H1 (cell line): ENCODE measurements at regions not wholly inside any gene's neighbourhood (a gene's known extent, or its start where the extent isn't known, plus 50 kb on each side); places are given as distances from the start of the nearest gene placed in this dataset.

Source experiments
- CTCF ChIA-PET: fragments of 300-600 bp; sonication (Branson Sonifier 250); formaldehyde crosslinking; loops from one replicate; lab custom pipeline; 2021; ENCODE audit not compliant: partially characterized antibody; lab: Charles Lee
- POLR2A ChIA-PET: fragments of 300-600 bp; sonication (Branson Sonifier 250); formaldehyde crosslinking; loops from one replicate; lab custom pipeline; 2021; ENCODE audit warnings: inconsistent platforms; ENCODE audit not compliant: partially characterized antibody; lab: Charles Lee
- DNase-seq, 2 experiments: peaks; one replicate each; pipeline versions ENCODE4 v3.0.0 to v3.0.0-alpha.2; 2010 to 2022; ENCODE audit warnings: low spot score in 2 of 2, low read depth in 1 of 2, mixed read lengths in 1 of 2
- FAIRE-seq: peaks from 2 replicates; lab custom pipeline; 2011; peaks lifted over from hg19 to GRCh38; lab: Jason Lieb, UNC
- H2AFZ ChIP-seq: 2 replicates; pipeline ENCODE4 v1.8.1; 2012; ENCODE audit warnings: low read length, inconsistent platforms
- H2AK5ac ChIP-seq: 2 replicates; pipeline ENCODE4 v1.6.1; 2013; ENCODE audit warnings: low read depth, low read length
- H2BK120ac ChIP-seq: replicated peaks from 2 replicates; pipeline ENCODE3; 2013; ENCODE audit warnings: low read depth, low read length, inconsistent platforms
- H2BK12ac ChIP-seq: 2 replicates; pipeline ENCODE4 v1.6.1; 2013; ENCODE audit warnings: low read depth, low read length
- H2BK15ac ChIP-seq: 2 replicates; pipeline ENCODE4 v1.6.1; 2013; ENCODE audit warnings: low read length
- H2BK20ac ChIP-seq: 2 replicates; pipeline ENCODE4 v1.6.1; 2013; ENCODE audit warnings: low read length
- H2BK5ac ChIP-seq: 2 replicates; pipeline ENCODE4 v1.6.1; 2013; ENCODE audit warnings: low read depth, low read length
- H3K14ac ChIP-seq: 2 replicates; pipeline ENCODE4 v1.6.1; 2013; ENCODE audit warnings: inconsistent platforms; ENCODE audit not compliant: insufficient read length
- H3K18ac ChIP-seq: 2 replicates; pipeline ENCODE4 v1.6.1; 2013; ENCODE audit warnings: low read length; ENCODE audit errors: extremely low read depth
- H3K23ac ChIP-seq: 2 replicates; pipeline ENCODE4 v1.6.1; 2013; ENCODE audit warnings: inconsistent platforms; ENCODE audit not compliant: insufficient read length
- H3K23me2 ChIP-seq: 2 replicates; pipeline ENCODE4 v1.6.1; 2013; ENCODE audit warnings: low read depth, low read length
- H3K27ac ChIP-seq: 2 replicates; pipeline ENCODE4 v1.6.1; 2011; ENCODE audit warnings: low read depth, low read length, inconsistent platforms
- H3K27me3 ChIP-seq, 4 experiments: replicated peaks in 1 of 4; 1 replicate in 1 of 4; 2 replicates in 3 of 4; pipeline versions ENCODE4 v1.6.1 to v1.8.1; 2011 to 2013; ENCODE audit warnings: low read length in 3 of 4, mild to moderate bottlenecking in 3 of 4, inconsistent platforms in 2 of 4, mixed read lengths in 2 of 4, moderate library complexity in 1 of 4; ENCODE audit not compliant: control insufficient read depth in 3 of 4, insufficient read depth in 3 of 4; ENCODE audit errors: extremely low read depth in 1 of 4
- H3K36me3 ChIP-seq, 4 experiments: 2 replicates each; pipeline versions ENCODE4 v1.6.1 to v1.8.1; 2011 to 2013; ENCODE audit warnings: mild to moderate bottlenecking in 4 of 4, low read length in 3 of 4, moderate library complexity in 2 of 4, control low read depth in 1 of 4, inconsistent platforms in 1 of 4; ENCODE audit not compliant: insufficient read depth in 4 of 4, control insufficient read depth in 2 of 4
- H3K4ac ChIP-seq: replicated peaks from 2 replicates; pipeline ENCODE3; 2013; ENCODE audit warnings: low read length, low read depth, mixed read lengths, inconsistent platforms; ENCODE audit not compliant: insufficient read length
- H3K4me1 ChIP-seq, 4 experiments: replicated peaks in 1 of 4; 1 replicate in 1 of 4; 2 replicates in 3 of 4; pipeline versions ENCODE4 v1.6.1 to v1.8.1; 2011 to 2013; ENCODE audit warnings: low read length in 3 of 4, inconsistent platforms in 2 of 4, mixed read lengths in 1 of 4; ENCODE audit not compliant: insufficient read depth in 4 of 4, control insufficient read depth in 3 of 4
- H3K4me2 ChIP-seq, 2 experiments: 2 replicates each; pipeline versions ENCODE4 v1.6.1 to v1.8.1; 2011 to 2013; ENCODE audit warnings: low read depth in 2 of 2, low read length in 2 of 2, control low read depth in 1 of 2, inconsistent platforms in 1 of 2, mild to moderate bottlenecking in 1 of 2; ENCODE audit not compliant: insufficient read depth in 1 of 2
- H3K4me3 ChIP-seq, 4 experiments: fragments of 200-600, 300-600 bp in 1 of 4; sonication (generic), shearing (Covaris generic), sonication (Bioruptor Twin) in 1 of 4; 2 replicates each; pipeline versions ENCODE4 v1.5.1 to v1.8.1; 2011 to 2016; ENCODE audit warnings: low read length in 4 of 4, low read depth in 3 of 4, control low read depth in 2 of 4, inconsistent platforms in 2 of 4, mild to moderate bottlenecking in 2 of 4, mixed read lengths in 1 of 4, moderate library complexity in 1 of 4; ENCODE audit not compliant: insufficient read depth in 2 of 4; ENCODE audit errors: extremely low read depth in 1 of 4
- H3K56ac ChIP-seq: replicated peaks from 2 replicates; pipeline ENCODE3; 2013; ENCODE audit warnings: low read depth, mild to moderate bottlenecking, mixed read lengths, low read length, inconsistent platforms; ENCODE audit not compliant: insufficient read length
- H3K79me1 ChIP-seq: 2 replicates; pipeline ENCODE4 v1.6.1; 2013; ENCODE audit warnings: low read depth, low read length, control low read depth
- H3K79me2 ChIP-seq, 2 experiments: 2 replicates each; pipeline versions ENCODE4 v1.6.1 to v1.8.1; 2012 to 2013; ENCODE audit warnings: low read length in 2 of 2, mild to moderate bottlenecking in 2 of 2, inconsistent platforms in 1 of 2; ENCODE audit not compliant: insufficient read depth in 2 of 2, control insufficient read depth in 1 of 2
- H3K9ac ChIP-seq, 4 experiments: replicated peaks in 1 of 4; 1 replicate in 1 of 4; 2 replicates in 3 of 4; pipeline versions ENCODE4 v1.6.1 to v1.8.1; 2011 to 2013; ENCODE audit warnings: low read depth in 3 of 4, low read length in 3 of 4, control low read depth in 2 of 4, mild to moderate bottlenecking in 2 of 4, moderate library complexity in 2 of 4, inconsistent platforms in 1 of 4; ENCODE audit errors: extremely low read depth in 1 of 4
- H3K9me3 ChIP-seq, 2 experiments: 2 replicates each; pipeline versions ENCODE4 v1.6.1 to v1.8.1; 2012 to 2013; ENCODE audit warnings: mild to moderate bottlenecking in 2 of 2, moderate library complexity in 2 of 2, control low read depth in 1 of 2, inconsistent platforms in 1 of 2, low read depth in 1 of 2, low read length in 1 of 2, mixed read lengths in 1 of 2; ENCODE audit not compliant: insufficient read depth in 2 of 2
- H4K20me1 ChIP-seq, 2 experiments: replicated peaks in 1 of 2; 2 replicates each; pipeline versions ENCODE3 to v1.8.1; 2011 to 2013; ENCODE audit warnings: inconsistent platforms in 2 of 2, low read length in 2 of 2, mild to moderate bottlenecking in 1 of 2; ENCODE audit not compliant: insufficient read depth in 2 of 2, control insufficient read depth in 1 of 2
- H4K5ac ChIP-seq: 2 replicates; pipeline ENCODE4 v1.6.1; 2013; ENCODE audit warnings: low read length, low read depth, mixed read lengths, inconsistent platforms; ENCODE audit not compliant: insufficient read length
- H4K8ac ChIP-seq: 2 replicates; pipeline ENCODE4 v1.8.0; 2013; ENCODE audit warnings: mild to moderate bottlenecking, moderate library complexity, low read length, inconsistent platforms; ENCODE audit not compliant: insufficient read depth; ENCODE audit errors: extremely low read depth
- H4K91ac ChIP-seq: replicated peaks from 2 replicates; pipeline ENCODE3; 2013; ENCODE audit warnings: low read length, mixed read lengths, inconsistent platforms; ENCODE audit not compliant: insufficient read length
- CREB1 ChIP-seq: IDR thresholded peaks from 2 replicates; pipeline ENCODE4 v1.6.1; 2012; ENCODE audit warnings: inconsistent platforms
- EZH2 ChIP-seq: fragments of 200-600 bp; sonication (generic); IDR thresholded peaks from 2 replicates; pipeline ENCODE4 v1.7.1; 2012; ENCODE audit warnings: low read depth, mild to moderate bottlenecking, moderate library complexity, low read length, inconsistent platforms; ENCODE audit not compliant: severe bottlenecking
- HDAC6 ChIP-seq: IDR thresholded peaks from one replicate; pipeline ENCODE4 v1.7.1; 2012; ENCODE audit warnings: low read depth, mild to moderate bottlenecking, inconsistent platforms, low read length, moderate library complexity
- SIN3A ChIP-seq, 2 experiments: IDR thresholded peaks in 1 of 2; conservative IDR thresholded peaks in 1 of 2; 2 replicates each; pipeline ENCODE4 v1.6.1; 2011 to 2012; ENCODE audit warnings: low read length in 2 of 2, improper control_type of control experiment in 1 of 2, low read depth in 1 of 2, mild to moderate bottlenecking in 1 of 2
- TAF1 ChIP-seq: IDR thresholded peaks from 2 replicates; pipeline ENCODE4 v1.6.1; 2011; ENCODE audit warnings: mild to moderate bottlenecking, low read depth, low read length
- WGBS, 2 experiments: shearing (Covaris generic) in 1 of 2; methylation state at CpG; one replicate each; pipeline versions ENCODE4 v1.1.6 to v1.1.7; 2013 to 2015; ENCODE audit warnings: low lambda C conversion rate in 2 of 2, mixed read lengths in 2 of 2, inconsistent platforms in 1 of 2, low coverage in 1 of 2, missing lambda C conversion rate in 1 of 2; ENCODE audit not compliant: insufficient replicate concordance in 2 of 2, insufficient coverage in 1 of 2, insufficient read length in 1 of 2; ENCODE audit errors: extremely low coverage in 1 of 2, missing lambda C conversion rate in 1 of 2; 5-methylcytosine and 5-hydroxymethylcytosine counted together

DNA sequence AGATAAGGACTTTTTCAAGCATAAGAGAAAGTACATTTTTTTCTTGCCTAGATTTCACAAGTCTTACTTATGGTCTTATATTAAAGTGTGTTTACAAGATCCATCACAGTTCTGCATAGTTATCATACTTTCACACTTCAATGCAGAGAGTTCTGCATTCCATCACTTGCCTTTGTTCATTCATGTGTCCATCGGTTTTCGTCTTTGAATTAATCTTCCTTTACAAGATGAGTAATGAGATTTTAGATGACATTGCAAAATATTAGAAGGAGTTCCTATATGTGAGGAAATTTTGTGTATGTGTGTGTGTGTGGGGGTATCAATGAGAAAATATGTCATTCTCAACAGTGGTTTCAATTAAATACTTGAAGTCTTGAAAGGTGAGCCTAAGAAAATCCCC lies 98.1 kb upstream of the GUCY1A2 start:
- FAIRE-seq (no peak), DNase-seq (no peak)
- Histone ChIP-seq H3K14ac (no peak overlapping the region), H3K4me3 (no peak overlapping the region), H3K4ac (no peak overlapping the region), H3K23ac (no peak overlapping the region), H4K91ac (no peak overlapping the region), H2BK20ac (no peak overlapping the region), H2BK120ac (no peak overlapping the region), H2AFZ (no peak overlapping the region), H2BK5ac (no peak overlapping the region), H3K4me1 (no peaks in the 10 kb centered on the region), H4K5ac (no peak overlapping the region), H3K36me3 (no peaks in the 10 kb centered on the region), H2AK5ac (no peak overlapping the region), H3K79me2 (no peaks in the 10 kb centered on the region), H4K8ac (no peak overlapping the region), H3K18ac (no peak overlapping the region), H3K79me1 (no peaks in the 10 kb centered on the region), H3K27me3 (no peaks in the 10 kb centered on the region), H3K9me3 (no peaks in the 10 kb centered on the region), H3K9ac (no peak overlapping the region), H3K27ac (no peak overlapping the region), H2BK15ac (no peak overlapping the region), H2BK12ac (no peak overlapping the region), H3K4me2 (no peak overlapping the region), H3K56ac (no peak overlapping the region), H3K23me2 (no peaks in the 10 kb centered on the region; the same call in 1 of the 2 replicates), H4K20me1 (no peaks in the 10 kb centered on the region)
- ChIA-PET POLR2A (no interaction called here), CTCF (interaction anchor here (0.6 kb wide), 1 partner anchor 152 kb away, joined by 3 read pairs; no protein-coding TSS in a partner anchor)
- no peak for TF ChIP-seq SIN3A (conservative IDR thresholded peaks at IDR 0.05 in 1 of 2, IDR thresholded peaks at IDR 0.05 in 1 of 2; ENCODE audit: low read depth in 1 of 2, low read length in 2 of 2)
- no peak for TF ChIP-seq CREB1
- TF ChIP-seq HDAC6: no peak
- TF ChIP-seq TAF1: no peak
- no peak for TF ChIP-seq EZH2
- WGBS, 2 experiments: 92% methylated on average over 2 of the region's 2 CpGs; no CpG with 5 or more reads in 1 of the 2 experiments
